Peyer's patch (tissue), 4 donors: ENCODE measurements at regions not wholly inside any gene's neighbourhood (a gene's known extent, or its start where the extent isn't known, plus 50 kb on each side); places are given as distances from the start of the nearest gene placed in this dataset.

ENCODE experiments used
- CTCF ChIP-seq, 6 experiments: fragments of 450-650 bp in 4 of 6; fragments of 200-600 bp in 2 of 6; sonication (generic) in 1 of 6; IDR thresholded peaks; one replicate each; pipeline ENCODE4 v1.5.1; 2017 to 2019; ENCODE audit warnings: antibody characterized with exemption in 6 of 6, mild to moderate bottlenecking in 3 of 6, moderate library complexity in 1 of 6
- POLR2A ChIP-seq, 2 donors: fragments of 450-650 bp; IDR thresholded peaks; one replicate each; pipeline ENCODE4 v1.5.1; 2017; ENCODE audit warnings: antibody characterized with exemption in 2 of 2, mild to moderate bottlenecking in 2 of 2, moderate library complexity in 2 of 2

- TF ChIP-seq CTCF (IDR thresholded peaks at IDR 0.05) (no peak), POLR2A (IDR thresholded peaks at IDR 0.05) (no peak)
Measured at GRCh38 chr20:51221791-51222408, 199.0 kb upstream of the KCNG1 start.
